Stomach (tissue), 8 donors: ENCODE measurements at regions not wholly inside any gene's neighbourhood (a gene's known extent, or its start where the extent isn't known, plus 50 kb on each side); places are given as distances from the start of the nearest gene placed in this dataset.

Experiments
- DNase-seq, 2 donors: peaks; one replicate each; pipeline versions ENCODE4 v3.0.0 to v3.0.0-alpha.2; 2013 to 2019
- H3K27ac ChIP-seq, 5 donors: fragments of 200-600 bp in 4 of 5; sonication (generic) in 4 of 5; one replicate each; pipeline ENCODE4 v1.5.1; 2013 to 2019; ENCODE audit warnings: mild to moderate bottlenecking in 1 of 5, moderate library complexity in 1 of 5
- H3K27me3 ChIP-seq, 3 donors: fragments of 200-600 bp; sonication (generic); one replicate each; pipeline ENCODE4 v1.5.1; 2017 to 2019; ENCODE audit warnings: mixed run types in 1 of 3
- H3K36me3 ChIP-seq, 4 donors: fragments of 200-600 bp; sonication (generic); 1 replicate in 3 of 4; 2 replicates in 1 of 4; pipeline ENCODE4 v1.5.1; 2016 to 2019
- H3K4me1 ChIP-seq, 4 donors: fragments of 200-600 bp; sonication (generic); one replicate each; pipeline ENCODE4 v1.5.1; 2016 to 2019
- H3K4me3 ChIP-seq, 4 donors: fragments of 200-600 bp; sonication (generic) in 3 of 4; one replicate each; pipeline ENCODE4 v1.5.1; 2016 to 2019; ENCODE audit warnings: mild to moderate bottlenecking in 1 of 4
- H3K9me3 ChIP-seq, 4 donors: fragments of 200-600 bp; sonication (generic); one replicate each; pipeline ENCODE4 v1.5.1; 2016 to 2019
- CTCF ChIP-seq, 7 experiments: fragments of 450-650 bp in 4 of 7; fragments of 200-600 bp in 3 of 7; sonication (generic) in 3 of 7; IDR thresholded peaks; one replicate each; pipeline ENCODE4 v1.5.1; 2016 to 2019; ENCODE audit warnings: antibody characterized with exemption in 7 of 7, control low read depth in 2 of 7, mild to moderate bottlenecking in 1 of 7
- EP300 ChIP-seq: sonication (generic); formaldehyde crosslinking; IDR thresholded peaks from one replicate; pipeline ENCODE4 v1.6.1; 2017; ENCODE audit warnings: antibody characterized with exemption
- POLR2A ChIP-seq, 4 donors: fragments of 450-650 bp; IDR thresholded peaks; one replicate each; pipeline ENCODE4 v1.6.1; 2016; ENCODE audit warnings: antibody characterized with exemption in 4 of 4, control low read depth in 2 of 4, mild to moderate bottlenecking in 1 of 4, moderate library complexity in 1 of 4
- POLR2AphosphoS5 ChIP-seq, 3 donors: sonication (generic); formaldehyde crosslinking; IDR thresholded peaks; one replicate each; pipeline ENCODE4 v1.6.1; 2016; ENCODE audit warnings: antibody characterized with exemption in 3 of 3
- WGBS, 5 donors: extraction: QIAGEN DNeasy Blood & Tissue Kit in 3 of 5; methylation state at CpG; one replicate each; pipeline versions ENCODE4 v1.1.5 to v1.1.7; 2013 to 2018; 5-methylcytosine and 5-hydroxymethylcytosine counted together
- intact Hi-C: fragments of 100-400 bp; cut with DNase I; formaldehyde crosslinking; loops from one replicate; pipeline ENCODE4 v1.15.1; 2023; ENCODE audit warnings: low total_unique reads
- donor health status: healthy with polysubstance abuse.
- donor health status: Bipolar disorder and iron deficiency.
- donor health status: healthy.

GRCh38 chr6:85272592-85272991 lies 177.3 kb upstream of the NT5E start:
- no peak for DNase-seq
- 41 to 50% (median 45%) methylated on average over 3 of the region's 3 CpGs for WGBS, 5 donors
- no peaks in the 10 kb centered on the region for H3K36me3 ChIP-seq
- no peaks in the 10 kb centered on the region for H3K4me1 ChIP-seq
- no peaks in the 10 kb centered on the region for H3K27me3 ChIP-seq
- no peak overlapping the region for H3K27ac ChIP-seq
- no peak for TF ChIP-seq CTCF (IDR thresholded peaks at IDR 0.05)
- TF ChIP-seq POLR2AphosphoS5 (IDR thresholded peaks at IDR 0.05), result no peak
- no peak for TF ChIP-seq POLR2A (IDR thresholded peaks at IDR 0.05)
- TF ChIP-seq EP300, result no peak
- intact Hi-C loops, result no loop called here
- H3K9me3 ChIP-seq, result peaks cover 0 to 8% (median 0%) of the 10 kb centered on the region in 4 donors
- H3K4me3 ChIP-seq, result no peak overlapping the region

GRCh38 chr6:85262621-85263020 lies 187.3 kb upstream of the NT5E start:
- no peaks in the 10 kb centered on the region for H3K27me3 ChIP-seq
- intact Hi-C loops, result no loop called here
- DNase-seq, result no peak
- H3K4me3 ChIP-seq, result no peak overlapping the region
- H3K27ac ChIP-seq, result no peak overlapping the region
- H3K36me3 ChIP-seq, result no peaks in the 10 kb centered on the region
- WGBS, 5 donors, result 64 to 79% (median 71%) methylated on average over 3 of the region's 3 CpGs
- H3K4me1 ChIP-seq, result no peaks in the 10 kb centered on the region
- TF ChIP-seq CTCF (IDR thresholded peaks at IDR 0.05), result no peak
- TF ChIP-seq POLR2AphosphoS5 (IDR thresholded peaks at IDR 0.05), result no peak
- no peak for TF ChIP-seq EP300
- no peak for TF ChIP-seq POLR2A (IDR thresholded peaks at IDR 0.05)
- peaks cover 0 to 4% (median 0%) of the 10 kb centered on the region in 4 donors for H3K9me3 ChIP-seq

- Histone ChIP-seq H3K4me1 (no peaks in the 10 kb centered on the region), H3K4me3 (no peak overlapping the region), H3K27me3 (no peaks in the 10 kb centered on the region), H3K27ac (no peak overlapping the region), H3K36me3 (no peaks in the 10 kb centered on the region), H3K9me3 (no peaks in the 10 kb centered on the region)
- intact Hi-C loops, result no loop called here
- WGBS, 5 donors, result 79 to 87% (median 84%) methylated on average over 6 of the region's 6 CpGs
- TF ChIP-seq EP300, result no peak
- no peak for TF ChIP-seq POLR2A (IDR thresholded peaks at IDR 0.05)
- TF ChIP-seq CTCF (IDR thresholded peaks at IDR 0.05), result no peak
- TF ChIP-seq POLR2AphosphoS5 (IDR thresholded peaks at IDR 0.05), result no peak
- no peak for DNase-seq
Observed at GRCh38 chr6:85261271-85261670, 188.6 kb upstream of the NT5E start.

DNA sequence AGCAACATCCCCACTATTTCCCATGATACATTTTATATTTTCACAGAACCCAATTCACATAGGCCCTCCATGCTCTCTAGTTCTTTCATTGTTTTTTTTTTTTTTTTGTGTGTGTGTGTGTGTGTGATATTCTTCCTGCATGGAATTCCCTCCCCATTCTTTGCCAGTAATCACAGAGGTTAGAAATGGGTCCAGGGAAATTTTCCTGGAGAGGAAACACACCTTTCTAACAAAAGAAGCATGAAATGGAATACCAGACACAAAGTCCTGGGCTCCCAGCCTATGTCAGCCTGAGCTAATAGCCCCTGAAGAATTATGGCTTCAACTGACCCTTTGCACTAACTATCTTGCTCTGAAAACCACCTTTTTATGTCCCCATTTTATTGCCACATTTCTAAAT lies 194.2 kb upstream of the NT5E start:
- H3K27ac ChIP-seq, result no peak overlapping the region
- DNase-seq, result no peak
- no peaks in the 10 kb centered on the region for H3K4me1 ChIP-seq
- no peak for TF ChIP-seq EP300
- no peak for TF ChIP-seq CTCF (IDR thresholded peaks at IDR 0.05)
- TF ChIP-seq POLR2A (IDR thresholded peaks at IDR 0.05), result no peak
- TF ChIP-seq POLR2AphosphoS5 (IDR thresholded peaks at IDR 0.05), result no peak
- H3K9me3 ChIP-seq, result peaks cover 0 to 8% (median 4%) of the 10 kb centered on the region in 4 donors
- no peaks in the 10 kb centered on the region for H3K27me3 ChIP-seq
- no peaks in the 10 kb centered on the region for H3K36me3 ChIP-seq
- intact Hi-C loops, result no loop called here
- no peak overlapping the region for H3K4me3 ChIP-seq
